ENCODE measurements at regions not wholly inside any gene's neighbourhood (a gene's known extent, or its start where the extent isn't known, plus 50 kb on each side); places are given as distances from the start of the nearest gene placed in this dataset.
"Not testable (repeated sequence)": the region's sequence is repeated elsewhere in the genome, so short reads cannot be mapped to it uniquely, and the experiment has no call there.

DNA sequence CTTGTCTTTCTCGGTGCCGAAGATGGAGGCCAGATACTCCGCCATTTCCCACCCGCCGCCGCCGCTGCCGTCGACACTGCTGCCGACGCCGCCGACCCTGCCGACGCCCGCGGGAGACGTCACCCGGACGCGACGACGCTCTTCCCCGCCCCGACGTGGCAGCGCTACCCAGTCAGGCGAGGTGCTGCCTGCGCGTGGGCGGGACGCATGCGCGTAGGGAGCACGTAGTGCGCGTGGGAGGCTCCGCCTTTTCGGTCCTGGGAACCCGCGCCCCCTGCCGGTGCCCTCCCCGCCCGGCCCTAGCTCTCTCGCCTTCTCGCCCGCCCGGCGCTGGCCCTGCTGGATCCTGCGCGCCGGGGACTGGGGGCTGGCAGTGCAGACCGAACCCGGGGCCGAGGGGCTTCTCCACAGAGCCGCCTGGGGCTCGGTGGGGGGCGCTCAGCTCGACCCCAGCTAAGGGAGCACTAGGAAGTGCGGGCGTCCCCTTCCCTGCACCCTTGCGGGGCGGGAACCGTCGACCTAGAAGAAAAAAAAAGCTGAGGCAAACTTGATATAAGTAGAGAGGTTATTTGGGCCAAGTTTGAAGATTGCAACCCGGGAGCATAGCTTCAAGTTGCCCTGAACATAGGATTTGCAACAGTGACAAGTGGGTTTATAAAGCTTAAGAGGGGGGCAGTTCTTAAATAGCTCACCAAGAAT is 4022.1 kb upstream of the TPTE start:
- TF ChIP-seq, protein P1, sequence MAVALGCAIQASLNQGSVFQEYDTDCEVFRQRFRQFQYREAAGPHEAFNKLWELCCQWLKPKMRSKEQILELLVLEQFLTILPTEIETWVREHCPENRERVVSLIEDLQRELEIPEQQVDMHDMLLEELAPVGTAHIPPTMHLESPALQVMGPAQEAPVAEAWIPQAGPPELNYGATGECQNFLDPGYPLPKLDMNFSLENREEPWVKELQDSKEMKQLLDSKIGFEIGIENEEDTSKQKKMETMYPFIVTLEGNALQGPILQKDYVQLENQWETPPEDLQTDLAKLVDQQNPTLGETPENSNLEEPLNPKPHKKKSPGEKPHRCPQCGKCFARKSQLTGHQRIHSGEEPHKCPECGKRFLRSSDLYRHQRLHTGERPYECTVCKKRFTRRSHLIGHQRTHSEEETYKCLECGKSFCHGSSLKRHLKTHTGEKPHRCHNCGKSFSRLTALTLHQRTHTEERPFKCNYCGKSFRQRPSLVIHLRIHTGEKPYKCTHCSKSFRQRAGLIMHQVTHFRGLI (tag by site-specific recombination; IDR thresholded peaks at IDR 0.05) = not testable (repeated sequence)
- not testable (repeated sequence) for TF ChIP-seq REPIN1 (tag by site-specific recombination; IDR thresholded peaks at IDR 0.05; ENCODE audit: low read depth)
